Aorta (tissue), 5 donors: ENCODE measurements at regions not wholly inside any gene's neighbourhood (a gene's known extent, or its start where the extent isn't known, plus 50 kb on each side); places are given as distances from the start of the nearest gene placed in this dataset.

Source experiments
- ATAC-seq: fragments of 200-7000 bp; cut with Tn5 transposase; one replicate; pipeline ENCODE4 v1.9.1; 2022; ENCODE audit warnings: moderate library complexity; ENCODE audit not compliant: low FRiP score
- DNase-seq, 2 donors: peaks; one replicate each; pipeline ENCODE4 v3.0.0-alpha.2; 2020
- H3K27ac ChIP-seq, 2 donors: one replicate each; pipeline ENCODE4 v1.5.1; 2013; ENCODE audit warnings: low read length in 2 of 2, mild to moderate bottlenecking in 2 of 2, moderate library complexity in 2 of 2, control low read depth in 1 of 2, inconsistent platforms in 1 of 2, low read depth in 1 of 2
- H3K27me3 ChIP-seq, 2 donors: one replicate each; pipeline ENCODE4 v1.6.1; 2013; ENCODE audit warnings: control low read depth in 1 of 2, low read length in 1 of 2, mild to moderate bottlenecking in 1 of 2, moderate library complexity in 1 of 2; ENCODE audit not compliant: insufficient read depth in 2 of 2, control insufficient read depth in 1 of 2
- H3K36me3 ChIP-seq, 2 donors: one replicate each; pipeline ENCODE4 v1.6.1; 2013; ENCODE audit warnings: control low read depth in 1 of 2, low read length in 1 of 2, mild to moderate bottlenecking in 1 of 2; ENCODE audit not compliant: insufficient read depth in 2 of 2, control insufficient read depth in 1 of 2
- H3K4me1 ChIP-seq, 2 donors: one replicate each; pipeline ENCODE4 v1.6.1; 2013; ENCODE audit warnings: low read length in 2 of 2, control low read depth in 1 of 2, mild to moderate bottlenecking in 1 of 2, moderate library complexity in 1 of 2; ENCODE audit not compliant: insufficient read depth in 2 of 2, control insufficient read depth in 1 of 2
- H3K4me3 ChIP-seq, 2 donors: one replicate each; pipeline ENCODE4 v1.5.1; 2013; ENCODE audit warnings: low read length in 2 of 2, control low read depth in 1 of 2, mild to moderate bottlenecking in 1 of 2
- H3K9me3 ChIP-seq: one replicate; pipeline ENCODE4 v1.6.1; 2013; ENCODE audit warnings: mild to moderate bottlenecking, low read length; ENCODE audit not compliant: control insufficient read depth
- WGBS, 2 donors: extraction: QIAGEN DNeasy Blood & Tissue Kit; methylation state at CpG; one replicate each; pipeline ENCODE4 v1.1.7; 2013; 5-methylcytosine and 5-hydroxymethylcytosine counted together
- intact Hi-C, 2 donors: fragments of 100-400 bp; cut with DNase I; formaldehyde crosslinking; loops; one replicate each; pipeline versions ENCODE4 v1.14.2 to v1.15.0; 2022
- donor health status: healthy with polysubstance abuse.
- donor health status: Bipolar disorder and iron deficiency.
- donor health status: DM: no; HTN: no; CAD: no.
- donor health status: DM: no; HTN: no; CAD: no.
- donor health status: DM: yes; HTN: yes; CAD: no.

GRCh38 chr6:21327326-21328112 is 266.0 kb upstream of the SOX4 start:
- no peak overlapping the region for H3K4me3 ChIP-seq
- no peak for ATAC-seq
- H3K4me1 ChIP-seq, result no peaks in the 10 kb centered on the region
- no peaks in the 10 kb centered on the region for H3K9me3 ChIP-seq
- no peak for DNase-seq
- WGBS, 2 donors, result 70 to 73% methylated on average over 9 of the region's 9 CpGs
- no peaks in the 10 kb centered on the region for H3K36me3 ChIP-seq
- no peaks in the 10 kb centered on the region for H3K27me3 ChIP-seq
- H3K27ac ChIP-seq, result no peak overlapping the region
- intact Hi-C loops, result no loop called here

- Histone ChIP-seq H3K9me3 (no peaks in the 10 kb centered on the region), H3K36me3 (no peaks in the 10 kb centered on the region), H3K4me3 (no peak overlapping the region), H3K27me3 (no peaks in the 10 kb centered on the region), H3K4me1 (no peaks in the 10 kb centered on the region), H3K27ac (no peak overlapping the region)
- 19 to 26% methylated on average over 7 of the region's 7 CpGs for WGBS, 2 donors
- DNase-seq, result peak in 1 of 2 donors; percentile 53
- ATAC-seq, result no peak
- intact Hi-C loops, result no loop called here
These were observed 262.3 kb upstream of the SOX4 start for GRCh38 chr6:21331235-21331634.

- Histone ChIP-seq H3K27ac (no peak overlapping the region), H3K9me3 (peaks cover 2% of the 10 kb centered on the region), H3K4me1 (no peaks in the 10 kb centered on the region), H3K27me3 (no peaks in the 10 kb centered on the region), H3K4me3 (no peak overlapping the region), H3K36me3 (no peaks in the 10 kb centered on the region)
- no peak for DNase-seq
- intact Hi-C loops, result no loop called here
- ATAC-seq, result no peak
- 93 to 97% methylated on average over 5 of the region's 5 CpGs for WGBS, 2 donors
These were observed 261.5 kb upstream of the SOX4 start for GRCh38 chr6:21332077-21332476.

- Histone ChIP-seq H3K4me1 (no peaks in the 10 kb centered on the region), H3K27me3 (no peaks in the 10 kb centered on the region), H3K36me3 (no peaks in the 10 kb centered on the region), H3K27ac (no peak overlapping the region), H3K4me3 (peak overlapping the region in 1 of 2 donors; percentile 26), H3K9me3 (peaks cover 2% of the 10 kb centered on the region)
- no peak for ATAC-seq
- whole genome bisulfite sequencing, 2 donors, result 21 to 33% methylated on average over 8 of the region's 8 CpGs
- intact Hi-C loops, result no loop called here
- DNase-seq, result no peak
These were observed 260.9 kb upstream of the SOX4 start for GRCh38 chr6:21332660-21333059.

- H3K27ac ChIP-seq, result no peak overlapping the region
- intact Hi-C loops, result no loop called here
- H3K9me3 ChIP-seq, result peaks cover 3% of the 10 kb centered on the region
- H3K4me1 ChIP-seq, result no peaks in the 10 kb centered on the region
- H3K27me3 ChIP-seq, result no peaks in the 10 kb centered on the region
- DNase-seq (no peak), ATAC-seq (no peak)
- no peaks in the 10 kb centered on the region for H3K36me3 ChIP-seq
- WGBS, 2 donors, result 87% methylated on average over 2 of the region's 2 CpGs
- H3K4me3 ChIP-seq, result no peak overlapping the region
These were observed 259.8 kb upstream of the SOX4 start for GRCh38 chr6:21333715-21334114.

- 97% methylated on average over 7 of the region's 7 CpGs for WGBS, 2 donors
- Histone ChIP-seq H3K4me1 (no peaks in the 10 kb centered on the region), H3K4me3 (no peak overlapping the region), H3K36me3 (no peaks in the 10 kb centered on the region), H3K9me3 (peaks cover 3% of the 10 kb centered on the region), H3K27me3 (no peaks in the 10 kb centered on the region), H3K27ac (no peak overlapping the region)
- intact Hi-C loops, result no loop called here
- ATAC-seq (no peak), DNase-seq (no peak)
These were observed 258.9 kb upstream of the SOX4 start for GRCh38 chr6:21334651-21335050.

- intact Hi-C loops, result no loop called here
- Histone ChIP-seq H3K4me1 (no peaks in the 10 kb centered on the region), H3K4me3 (no peak overlapping the region), H3K9me3 (peaks cover 3% of the 10 kb centered on the region), H3K27ac (no peak overlapping the region), H3K27me3 (no peaks in the 10 kb centered on the region), H3K36me3 (no peaks in the 10 kb centered on the region)
- DNase-seq (no peak), ATAC-seq (no peak)
These were observed 258.0 kb upstream of the SOX4 start for GRCh38 chr6:21335591-21335990.

GRCh38 chr6:21337263-21337662 is 256.3 kb upstream of the SOX4 start:
- Histone ChIP-seq H3K36me3 (no peaks in the 10 kb centered on the region), H3K9me3 (peaks cover 3% of the 10 kb centered on the region), H3K4me1 (no peaks in the 10 kb centered on the region), H3K27me3 (no peaks in the 10 kb centered on the region), H3K4me3 (no peak overlapping the region), H3K27ac (no peak overlapping the region)
- 62 to 79% methylated on average over 3 of the region's 3 CpGs for WGBS, 2 donors
- intact Hi-C loops, result no loop called here
- ATAC-seq (no peak), DNase-seq (no peak)

- 97% methylated on average over 3 of the region's 3 CpGs for WGBS, 2 donors
- no peak for DNase-seq
- intact Hi-C loops, result no loop called here
- H3K4me3 ChIP-seq, result no peak overlapping the region
- no peaks in the 10 kb centered on the region for H3K27me3 ChIP-seq
- no peaks in the 10 kb centered on the region for H3K36me3 ChIP-seq
- H3K4me1 ChIP-seq, result no peaks in the 10 kb centered on the region
- H3K27ac ChIP-seq, result no peak overlapping the region
- peaks cover 3% of the 10 kb centered on the region for H3K9me3 ChIP-seq
- no peak for ATAC-seq
These were observed 253.0 kb upstream of the SOX4 start for GRCh38 chr6:21340573-21340972.
